GM21825 (cell line): ENCODE measurements at regions not wholly inside any gene's neighbourhood (a gene's known extent, or its start where the extent isn't known, plus 50 kb on each side); places are given as distances from the start of the nearest gene placed in this dataset.

Experiments
- ATAC-seq: cut with Tn5 transposase; IDR thresholded peaks from one replicate; pipeline ENCODE4 v1.9.1; 2021; ENCODE audit warnings: mild to moderate bottlenecking, moderate library complexity; ENCODE audit not compliant: unreplicated experiment

GRCh38 chr12:91931111-91931510 is 214.5 kb downstream of the BTG1 start:
- ATAC-seq = no peak

GRCh38 chr12:91928501-91928900 is 217.1 kb downstream of the BTG1 start:
- no peak for ATAC-seq

GRCh38 chr12:91926848-91927247 is 218.8 kb downstream of the BTG1 start:
- no peak for ATAC-seq

GRCh38 chr12:91924827-91925226 is 220.8 kb downstream of the BTG1 start:
- ATAC-seq = no peak

GRCh38 chr12:91923864-91924263 is 221.8 kb downstream of the BTG1 start:
- ATAC-seq = no peak

GRCh38 chr12:91922674-91923073 is 223.0 kb downstream of the BTG1 start:
- ATAC-seq = no peak

GRCh38 chr12:91922139-91922538 is 223.5 kb downstream of the BTG1 start:
- ATAC-seq = no peak

- no peak for ATAC-seq
Observed at GRCh38 chr12:91921555-91921954, 224.1 kb downstream of the BTG1 start.

GRCh38 chr12:91920741-91921140 is 224.9 kb downstream of the BTG1 start:
- no peak for ATAC-seq

- no peak for ATAC-seq
Observed at GRCh38 chr12:91920276-91920675, 225.4 kb downstream of the BTG1 start.

GRCh38 chr12:91918431-91918830 is 227.2 kb downstream of the BTG1 start:
- ATAC-seq = no peak

GRCh38 chr12:91914701-91915100 is 230.9 kb downstream of the BTG1 start:
- no peak for ATAC-seq

GRCh38 chr12:91913651-91914050 is 232.0 kb downstream of the BTG1 start:
- no peak for ATAC-seq

- ATAC-seq = no peak
Observed at GRCh38 chr12:91913124-91913523, 232.5 kb downstream of the BTG1 start.

- ATAC-seq = no peak
Observed at GRCh38 chr12:91912178-91912577, 233.5 kb downstream of the BTG1 start.

GRCh38 chr12:91910871-91911388 is 234.7 kb downstream of the BTG1 start:
- ATAC-seq = no peak

GRCh38 chr12:91902860-91903683 is 242.6 kb downstream of the BTG1 start:
- ATAC-seq = no peak

- no peak for ATAC-seq
Observed at GRCh38 chr12:91901381-91902074, 244.1 kb downstream of the BTG1 start.

- no peak for ATAC-seq
Observed at GRCh38 chr12:91900971-91901370, 244.7 kb downstream of the BTG1 start.

GRCh38 chr12:91899056-91899455 is 246.6 kb downstream of the BTG1 start:
- no peak for ATAC-seq

- no peak for ATAC-seq
Observed at GRCh38 chr12:91897025-91897515, 248.6 kb downstream of the BTG1 start.
